Glomerular visceral epithelial cell (primary cell): ENCODE measurements at regions not wholly inside any gene's neighbourhood (a gene's known extent, or its start where the extent isn't known, plus 50 kb on each side); places are given as distances from the start of the nearest gene placed in this dataset.
"Not testable (repeated sequence)": the region's sequence is repeated elsewhere in the genome, so short reads cannot be mapped to it uniquely, and the experiment has no call there.

Experiments
- DNase-seq: peaks from one replicate; pipeline ENCODE4 v3.0.0-alpha.2; 2016; ENCODE audit errors: extremely low spot score

DNA sequence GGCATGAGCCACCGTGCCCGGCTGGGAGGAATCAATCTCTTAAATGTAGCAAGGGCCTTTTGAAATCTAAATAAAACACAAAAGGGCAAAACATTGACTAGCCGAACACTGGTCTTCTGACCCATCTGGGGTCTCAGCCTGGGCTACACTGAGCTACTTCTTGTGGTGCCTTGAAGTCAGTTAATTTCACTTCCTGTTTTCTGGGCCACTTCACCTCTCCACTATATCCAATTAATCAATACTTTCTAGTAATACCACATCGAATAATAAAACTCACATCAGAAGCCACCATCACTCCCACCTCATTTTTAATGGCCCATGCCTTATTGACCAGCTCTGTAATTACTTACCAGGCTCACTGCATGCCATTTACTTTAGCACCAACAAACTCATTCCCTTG, 138.0 kb upstream of the SAMSN1 start:
- no peak for DNase-seq

DNA sequence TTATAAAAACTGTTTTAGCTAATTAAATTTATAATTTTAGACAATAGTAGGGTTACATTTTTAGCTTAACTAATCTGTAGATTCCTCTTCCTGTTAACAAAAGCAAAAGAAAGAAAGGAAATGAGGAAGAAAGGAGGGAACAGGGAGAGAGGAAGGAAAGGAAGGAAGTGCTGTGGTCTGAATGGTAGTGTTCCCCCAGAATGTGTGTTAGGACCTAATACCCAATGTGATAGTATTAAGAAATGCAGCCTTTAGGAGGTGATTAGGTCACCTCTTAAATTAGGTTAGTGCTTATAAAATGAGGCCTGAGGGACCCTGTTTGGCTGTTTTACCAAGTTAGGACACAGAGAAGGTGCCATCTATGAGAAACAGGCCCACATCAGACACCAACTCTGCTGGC, 136.9 kb upstream of the SAMSN1 start:
- DNase-seq, result no peak

- DNase-seq, result no peak
These were observed 133.0 kb upstream of the SAMSN1 start for GRCh38 chr21:14678973-14679574.

DNA sequence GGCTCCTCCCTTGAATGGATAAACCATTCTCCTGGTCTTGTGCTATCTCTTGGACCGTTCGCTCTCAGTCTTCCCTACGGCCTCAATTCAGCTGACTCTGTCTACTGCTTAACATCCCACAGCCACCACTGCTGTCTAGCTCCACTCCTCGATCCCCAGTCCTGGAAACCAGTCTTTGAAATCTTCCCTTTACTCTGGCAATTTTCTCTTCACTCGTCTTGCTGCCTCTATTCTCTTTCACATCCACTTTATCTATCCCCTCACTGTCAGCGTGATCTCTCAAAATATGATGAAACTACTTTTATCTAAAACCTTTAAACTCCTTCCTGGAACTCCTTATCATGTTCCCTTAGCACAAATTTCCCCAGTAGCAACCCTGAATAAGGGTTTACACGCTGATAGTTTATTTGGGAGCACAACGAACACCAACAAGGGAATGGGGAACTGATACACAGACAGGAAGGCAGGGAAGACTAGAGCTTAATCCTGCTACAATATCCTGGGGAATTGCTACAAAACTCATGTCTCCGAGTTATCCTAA, 131.6 kb upstream of the SAMSN1 start:
- no peak for DNase-seq

- no peak for DNase-seq
These were observed 130.9 kb upstream of the SAMSN1 start for GRCh38 chr21:14677013-14677412.

- no peak for DNase-seq
These were observed 129.8 kb upstream of the SAMSN1 start for GRCh38 chr21:14675774-14676530.

DNA sequence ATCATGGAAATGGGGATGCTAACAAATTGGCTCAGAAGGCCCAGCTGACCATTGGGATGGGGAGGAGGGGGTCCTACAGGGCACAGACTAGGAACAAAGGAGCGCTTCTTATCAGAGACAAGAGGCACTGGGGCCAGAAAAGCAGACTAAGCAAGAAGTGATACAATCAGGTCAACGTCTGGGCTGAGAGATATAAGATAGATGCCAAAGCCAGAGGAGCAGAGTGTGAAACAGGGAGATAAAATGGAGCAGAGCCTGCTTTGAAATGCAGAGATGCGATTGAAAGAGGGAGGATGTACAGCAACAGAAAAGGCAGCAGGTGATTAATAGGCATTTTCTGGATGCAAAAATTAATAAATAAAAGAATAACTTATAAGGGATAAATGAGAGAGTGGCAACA, 127.5 kb upstream of the SAMSN1 start:
- no peak for DNase-seq

GRCh38 chr21:14672466-14672865, 126.4 kb upstream of the SAMSN1 start:
- no peak for DNase-seq

- no peak for DNase-seq
These were observed 124.3 kb upstream of the SAMSN1 start for GRCh38 chr21:14670409-14670808.

GRCh38 chr21:14669092-14669491, 123.0 kb upstream of the SAMSN1 start:
- not testable (repeated sequence) for DNase-seq

- no peak for DNase-seq
These were observed 111.3 kb upstream of the SAMSN1 start for GRCh38 chr21:14657241-14658008.

DNA sequence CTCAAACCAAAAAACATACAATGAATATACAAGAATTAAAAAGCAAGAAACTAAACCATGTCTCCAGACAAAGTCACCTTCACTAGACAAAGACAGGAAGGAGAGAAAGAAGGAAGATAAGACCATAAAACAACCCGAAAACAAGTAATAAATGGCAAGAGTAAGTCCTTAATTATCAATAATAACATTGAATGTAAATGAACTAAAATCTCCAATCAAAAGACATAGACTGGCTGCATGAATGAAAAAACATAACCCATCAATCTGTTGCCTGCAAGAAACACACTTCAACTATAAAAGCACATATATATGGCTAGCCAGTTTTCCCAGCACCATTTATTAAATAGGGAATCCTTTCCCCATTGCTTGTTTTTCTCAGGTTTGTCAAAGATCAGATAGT, 100.8 kb upstream of the SAMSN1 start:
- no peak for DNase-seq

DNA sequence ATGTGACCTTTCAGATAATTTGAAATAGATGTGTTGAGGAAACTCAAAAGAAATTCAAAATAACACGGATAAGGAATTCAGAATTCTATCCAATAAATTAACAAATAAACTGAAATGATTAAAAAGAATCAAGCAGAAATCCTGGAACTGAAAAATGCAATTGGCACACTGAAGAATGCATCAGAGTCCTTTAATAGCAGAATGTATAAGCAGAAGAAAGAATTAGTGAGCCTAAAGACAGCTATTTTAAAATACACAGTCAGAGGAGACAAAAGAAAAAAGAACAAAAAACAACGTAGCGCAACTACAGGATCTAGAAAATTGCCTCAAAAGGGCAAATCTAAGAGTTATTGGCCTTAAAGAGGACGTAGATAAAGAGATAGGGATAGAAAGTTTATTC, 99.6 kb upstream of the SAMSN1 start:
- DNase-seq, result no peak

DNA sequence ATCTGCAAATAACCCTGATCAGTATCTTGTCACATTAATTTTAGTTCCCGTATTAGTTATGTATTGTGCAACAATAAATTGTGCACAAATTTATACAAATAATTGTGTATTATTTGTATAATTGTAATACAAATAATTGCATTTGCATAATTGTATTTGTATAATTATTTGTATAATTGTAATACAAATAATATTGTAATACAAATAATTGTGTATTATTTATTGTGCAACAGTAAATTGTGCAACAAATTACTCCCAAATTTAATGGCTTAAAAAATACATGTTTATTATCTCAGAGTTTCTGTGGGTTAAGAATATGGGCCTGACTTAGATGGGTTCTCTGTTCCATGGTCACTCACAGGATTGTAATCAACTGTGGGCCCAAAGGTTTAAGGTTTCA, 86.2 kb upstream of the SAMSN1 start:
- DNase-seq, result no peak

GRCh38 chr21:14630556-14631069, 84.5 kb upstream of the SAMSN1 start:
- no peak for DNase-seq

DNA sequence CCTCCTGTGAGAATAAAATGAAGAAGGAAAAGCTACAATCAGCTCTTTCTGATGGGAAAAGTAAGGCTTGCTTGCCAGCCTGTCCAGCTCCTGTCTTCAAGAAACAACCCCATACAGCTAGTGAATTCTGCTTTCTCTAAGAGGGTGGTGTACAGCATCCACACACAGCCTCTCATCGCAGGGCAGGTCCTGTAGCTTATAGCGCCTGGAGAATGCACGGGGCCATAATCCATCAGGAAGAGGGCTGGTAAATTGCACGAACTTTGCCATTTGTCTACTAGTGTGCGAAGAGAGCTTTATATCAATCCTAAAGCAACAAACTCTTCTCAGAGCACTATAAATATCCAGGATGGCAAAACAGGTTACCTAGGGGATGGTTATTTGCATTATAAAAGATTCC, 83.3 kb upstream of the SAMSN1 start:
- DNase-seq, result no peak

DNA sequence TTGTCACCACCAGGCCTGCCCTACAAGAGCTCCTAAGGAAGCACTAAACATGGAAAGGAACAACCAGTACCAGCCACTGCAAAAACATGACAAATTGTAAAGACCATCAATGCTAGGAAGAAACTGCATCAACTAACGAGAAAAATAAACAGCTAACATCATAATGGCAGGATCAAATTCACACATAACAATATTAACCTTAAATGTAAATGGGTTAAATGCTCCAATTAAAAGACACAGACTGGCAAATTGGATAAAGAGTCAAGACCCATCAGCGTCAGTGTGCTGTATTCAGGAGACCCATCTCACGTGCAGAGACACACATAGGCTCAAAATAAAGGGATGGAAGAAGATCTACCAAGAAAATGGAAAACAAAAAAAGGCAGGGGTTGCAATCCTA, 77.0 kb upstream of the SAMSN1 start:
- DNase-seq, result not testable (repeated sequence)

- no peak for DNase-seq
These were observed 74.0 kb upstream of the SAMSN1 start for GRCh38 chr21:14620152-14620551.

DNA sequence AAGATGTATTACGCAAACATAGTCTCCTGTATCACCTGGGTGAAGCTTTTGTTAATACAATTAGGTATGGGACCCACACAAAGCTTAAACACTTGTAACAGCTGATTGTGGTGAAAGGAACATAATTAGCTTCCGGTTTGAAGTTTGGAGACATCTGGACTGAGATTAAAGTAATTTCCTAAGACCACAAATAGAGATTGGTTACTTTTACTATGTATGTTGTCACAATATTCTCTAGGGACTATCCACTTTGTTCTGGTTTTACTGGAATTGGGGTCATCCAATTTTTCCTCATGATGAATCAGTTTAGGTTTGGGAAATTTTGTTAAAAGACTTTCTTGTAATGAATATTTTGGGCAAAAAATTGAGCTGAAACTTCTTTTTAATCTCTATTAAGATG, 71.8 kb upstream of the SAMSN1 start:
- DNase-seq, result no peak

GRCh38 chr21:14617040-14617393, 70.9 kb upstream of the SAMSN1 start:
- DNase-seq, result no peak

DNA sequence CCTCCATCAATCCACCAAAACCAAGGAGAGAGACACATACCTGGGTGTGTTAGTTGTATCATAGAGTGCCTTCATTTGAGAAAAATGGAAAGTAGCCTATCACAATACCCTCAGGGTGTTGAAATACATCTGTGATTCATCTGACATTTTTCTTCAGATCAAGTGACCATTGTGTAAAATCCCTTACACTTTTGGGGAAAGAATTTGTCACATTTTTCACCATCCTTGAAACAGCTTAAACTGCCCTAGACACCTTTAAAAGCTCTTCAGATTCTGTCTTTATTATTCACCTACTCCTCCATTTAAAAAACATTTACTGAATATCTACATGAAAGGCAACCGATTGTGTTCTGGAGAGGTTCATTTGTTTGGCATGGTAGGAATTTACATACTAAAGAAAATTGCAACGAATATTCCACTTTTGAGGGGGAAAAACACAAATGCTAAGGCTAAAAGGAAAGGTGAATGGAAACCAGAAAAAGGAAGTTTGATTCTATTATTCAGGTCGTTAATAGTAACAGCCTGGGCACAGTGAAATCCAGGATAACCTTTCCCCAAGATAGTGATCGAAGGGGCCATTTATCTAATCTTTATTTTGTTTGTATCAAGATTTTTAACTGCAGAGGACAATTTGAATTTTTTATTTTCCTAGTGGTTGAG, 70.4 kb upstream of the SAMSN1 start:
- no peak for DNase-seq

- DNase-seq, result no peak
These were observed 69.4 kb upstream of the SAMSN1 start for GRCh38 chr21:14615359-14615974.
